Motor neuron (in vitro differentiated cells): ENCODE measurements at regions not wholly inside any gene's neighbourhood (a gene's known extent, or its start where the extent isn't known, plus 50 kb on each side); places are given as distances from the start of the nearest gene placed in this dataset.
A peak's percentile ranks its signal among the peaks of the same experiment; 100 is the strongest.

Source experiments
- ATAC-seq, 8 experiments: fragments of 200-7000 bp; cut with Tn5 transposase; replicated peaks in 6 of 8; 2 replicates each; pipeline ENCODE4 v1.8.0; 2021; ENCODE audit warnings: mild to moderate bottlenecking in 8 of 8, moderate library complexity in 8 of 8
- H3K27ac ChIP-seq, 2 donors: fragments of 250-450 bp; sonication (Bioruptor Pico); 2 replicates each; pipeline ENCODE4 v1.9.0; 2021; ENCODE audit warnings: antibody characterized with exemption in 2 of 2, mild to moderate bottlenecking in 2 of 2, moderate library complexity in 1 of 2
- H3K4me1 ChIP-seq, 2 donors: fragments of 250-450 bp; sonication (Bioruptor Pico); replicated peaks in 1 of 2; 2 replicates each; pipeline ENCODE4 v1.6.1; 2021; ENCODE audit warnings: antibody characterized with exemption in 2 of 2, mild to moderate bottlenecking in 2 of 2, moderate library complexity in 1 of 2
- H3K4me3 ChIP-seq, 5 donors: fragments of 250-450 bp; sonication (Bioruptor Pico); 2 replicates each; pipeline ENCODE4 v1.9.0; 2021; ENCODE audit warnings: antibody characterized with exemption in 5 of 5, mild to moderate bottlenecking in 5 of 5, moderate library complexity in 4 of 5
- WGBS, 10 experiments: fragments of 450-650 bp; shearing (Covaris generic); methylation state at CpG; one replicate each; pipeline ENCODE4 v1.0.0; 2022; 5-methylcytosine and 5-hydroxymethylcytosine counted together
- in situ Hi-C, 9 experiments: fragments of 400-800 bp; cut with MboI; loops; one replicate each; pipeline ENCODE4 v1.15.0; 2021; ENCODE audit warnings: low sequenced_read_pairs in 9 of 9, low pct_unique_long_range_greater_than_20kb in 2 of 9; ENCODE audit not compliant: unreplicated experiment in 9 of 9

GRCh38 chr3:117350371-117350770 lies 640.8 kb downstream of the TUSC7 start:
- ATAC-seq, result no peak
- Histone ChIP-seq H3K4me3 (no peak overlapping the region), H3K27ac (no peak overlapping the region), H3K4me1 (peaks cover 4 to 16% of the 10 kb centered on the region in 2 donors)
- in situ Hi-C loops, result loop anchor here in 1 of 9 experiments (25.0 kb wide), 2 partner anchors 313 to 488 kb away; no protein-coding TSS in a partner anchor
- 19 to 100% (median 67%) methylated on average over 1 to 3 of the region's 3 CpGs; no CpG with 5 or more reads in 2 of the 10 experiments for WGBS, 10 experiments

- no peak overlapping the region for H3K4me3 ChIP-seq
- no peak overlapping the region for H3K27ac ChIP-seq
- peak; percentile 52 to 93 (median 72) for ATAC-seq
- in situ Hi-C loops, result loop anchor here in 1 of 9 experiments (25.0 kb wide), 2 partner anchors 318 to 493 kb away; no protein-coding TSS in a partner anchor
- H3K4me1 ChIP-seq, result peaks cover 5 to 27% of the 10 kb centered on the region in 2 donors
- WGBS, 10 experiments, result 3 to 90% (median 51%) methylated on average over 2 to 4 of the region's 4 CpGs; no CpG with 5 or more reads in 2 of the 10 experiments
Observed at GRCh38 chr3:117355566-117355965, 646.0 kb downstream of the TUSC7 start.

- in situ Hi-C loops, result loop anchor here in 1 of 9 experiments (25.0 kb wide), 2 partner anchors 319 to 494 kb away; no protein-coding TSS in a partner anchor
- peak in 1 of 8 experiments; percentile 27 for ATAC-seq
Observed at GRCh38 chr3:117356091-117356705, 646.6 kb downstream of the TUSC7 start.

GRCh38 chr3:117358717-117359314 lies 649.2 kb downstream of the TUSC7 start:
- no peak overlapping the region for H3K4me3 ChIP-seq
- in situ Hi-C loops, result loop anchor here in 1 of 9 experiments (25.0 kb wide), 2 partner anchors 322 to 497 kb away; no protein-coding TSS in a partner anchor
- H3K4me1 ChIP-seq, result peaks cover 5 to 20% of the 10 kb centered on the region in 2 donors
- ATAC-seq, result no peak
- WGBS, 10 experiments, result 10 to 100% (median 100%) methylated on average over 2 to 8 of the region's 10 CpGs; no CpG with 5 or more reads in 5 of the 10 experiments
- H3K27ac ChIP-seq, result no peak overlapping the region

More at GRCh38 chr3:117356091-117356705, 646.6 kb downstream of the TUSC7 start:
- 0 to 80% (median 33%) methylated on average over 1 to 4 of the region's 4 CpGs; no CpG with 5 or more reads in 1 of the 10 experiments for WGBS, 10 experiments
- H3K27ac ChIP-seq, result no peak overlapping the region
- no peak overlapping the region for H3K4me3 ChIP-seq
- peaks cover 5 to 27% of the 10 kb centered on the region in 2 donors for H3K4me1 ChIP-seq

GRCh38 chr3:117366574-117366973 lies 657.0 kb downstream of the TUSC7 start:
- peaks cover 3 to 5% of the 10 kb centered on the region in 2 donors for H3K4me1 ChIP-seq
- in situ Hi-C loops, result loop anchor here in 1 of 9 experiments (25.0 kb wide), 2 partner anchors 329 to 504 kb away; no protein-coding TSS in a partner anchor
- no peak overlapping the region for H3K27ac ChIP-seq
- no peak for ATAC-seq
- no peak overlapping the region for H3K4me3 ChIP-seq

GRCh38 chr3:117367861-117368260 lies 658.3 kb downstream of the TUSC7 start:
- no peak for ATAC-seq
- in situ Hi-C loops, result loop anchor here in 1 of 9 experiments (25.0 kb wide), 2 partner anchors 331 to 506 kb away; no protein-coding TSS in a partner anchor
- no peak overlapping the region for H3K27ac ChIP-seq
- peaks cover 5 to 6% of the 10 kb centered on the region in 2 donors for H3K4me1 ChIP-seq
- WGBS, 10 experiments, result 13 to 100% (median 92%) methylated on average over 1 to 3 of the region's 3 CpGs; no CpG with 5 or more reads in 3 of the 10 experiments
- no peak overlapping the region for H3K4me3 ChIP-seq

- Histone ChIP-seq H3K4me1 (peaks cover 9 to 32% of the 10 kb centered on the region in 2 donors), H3K27ac (peak overlapping the region in 1 of 2 donors; percentile 4), H3K4me3 (no peak overlapping the region)
- peak in 3 of 8 experiments; percentile 43 to 64 (median 45) for ATAC-seq
- WGBS, 10 experiments, result 0 to 83% (median 50%) methylated on average over 1 to 2 of the region's 2 CpGs; no CpG with 5 or more reads in 1 of the 10 experiments
- in situ Hi-C loops, result no loop called here
Observed at GRCh38 chr3:117380631-117381030, 671.1 kb downstream of the TUSC7 start.

GRCh38 chr3:117393119-117393518 lies 683.5 kb downstream of the TUSC7 start:
- H3K4me1 ChIP-seq, result peaks cover 8 to 10% of the 10 kb centered on the region in 2 donors
- H3K4me3 ChIP-seq, result no peak overlapping the region
- in situ Hi-C loops, result no loop called here
- H3K27ac ChIP-seq, result no peak overlapping the region
- 0 to 100% (median 71%) methylated on average over 1 of the region's 1 CpG; no CpG with 5 or more reads in 4 of the 10 experiments for WGBS, 10 experiments
- ATAC-seq, result peak in 1 of 8 experiments; percentile 79

- in situ Hi-C loops, result no loop called here
- whole genome bisulfite sequencing, 10 experiments, result 12 to 73% (median 31%) methylated on average over 3 to 12 of the region's 12 CpGs
- Histone ChIP-seq H3K4me1 (peaks cover 27 to 31% of the 10 kb centered on the region in 2 donors), H3K27ac (no peak overlapping the region), H3K4me3 (no peak overlapping the region)
- peak in 4 of 8 experiments; percentile 32 to 46 (median 34) for ATAC-seq
Observed at GRCh38 chr3:117398141-117398899, 688.7 kb downstream of the TUSC7 start.

- WGBS, 10 experiments, result 0 to 32% (median 0%) methylated on average over 1 to 5 of the region's 5 CpGs; no CpG with 5 or more reads in 2 of the 10 experiments
- H3K27ac ChIP-seq, result no peak overlapping the region
- peaks cover 27 to 33% of the 10 kb centered on the region in 2 donors for H3K4me1 ChIP-seq
- in situ Hi-C loops, result no loop called here
- peak; percentile 55 to 86 (median 76) for ATAC-seq
- H3K4me3 ChIP-seq, result peak overlapping the region in 2 of 5 donors; percentile 4 to 6
Observed at GRCh38 chr3:117399311-117400078, 689.9 kb downstream of the TUSC7 start.

GRCh38 chr3:117400303-117400702 lies 690.7 kb downstream of the TUSC7 start:
- 0 to 56% (median 43%) methylated on average over 1 to 7 of the region's 7 CpGs for WGBS, 10 experiments
- peaks cover 34 to 41% of the 10 kb centered on the region in 2 donors for H3K4me1 ChIP-seq
- peak in 5 of 8 experiments; percentile 18 to 43 (median 27) for ATAC-seq
- no peak overlapping the region for H3K27ac ChIP-seq
- no peak overlapping the region for H3K4me3 ChIP-seq
- in situ Hi-C loops, result no loop called here

- no peak for ATAC-seq
- no peak overlapping the region for H3K4me3 ChIP-seq
- peaks cover 18 to 34% of the 10 kb centered on the region in 2 donors for H3K4me1 ChIP-seq
- in situ Hi-C loops, result no loop called here
- no peak overlapping the region for H3K27ac ChIP-seq
Observed at GRCh38 chr3:117404141-117404540, 694.6 kb downstream of the TUSC7 start.
